Fibroblast of lung (primary cell): ENCODE measurements at regions not wholly inside any gene's neighbourhood (a gene's known extent, or its start where the extent isn't known, plus 50 kb on each side); places are given as distances from the start of the nearest gene placed in this dataset.

Experiments used
- EZH2 ChIP-seq: IDR thresholded peaks from 2 replicates; pipeline ENCODE4 v1.5.1; 2012; ENCODE audit warnings: low read length, control low read depth, mild to moderate bottlenecking; ENCODE audit errors: missing control alignments
- TF ChIP-seq, protein P1 (sequence below), 2 donors: IDR thresholded peaks in 1 of 2; conservative IDR thresholded peaks in 1 of 2; 1 replicate in 1 of 2; 2 replicates in 1 of 2; pipeline ENCODE4 v1.5.1; 2011 to 2012; ENCODE audit warnings: low read length in 2 of 2, control low read depth in 1 of 2, inconsistent platforms in 1 of 2, low read depth in 1 of 2, mild to moderate bottlenecking in 1 of 2

DNA sequence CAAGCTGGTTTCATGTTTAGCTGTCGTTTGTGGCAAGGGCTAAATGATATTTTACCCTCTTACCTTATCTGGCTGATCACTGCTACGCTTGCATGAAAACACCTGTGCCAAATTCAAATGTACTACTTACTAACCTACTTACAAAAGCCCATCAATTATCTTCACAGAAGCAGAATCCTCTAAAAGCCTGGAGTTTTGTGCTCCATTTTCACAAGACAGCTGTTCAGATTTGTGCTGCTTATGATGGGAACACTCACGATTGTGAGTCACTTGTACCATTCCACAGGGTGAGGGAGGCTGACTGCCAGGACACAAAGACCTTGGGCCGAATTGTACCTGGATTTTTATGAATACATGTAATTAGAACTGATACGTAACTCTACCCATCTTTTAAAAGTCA lies 245.0 kb upstream of the NPY start:
- TF ChIP-seq, protein P1, sequence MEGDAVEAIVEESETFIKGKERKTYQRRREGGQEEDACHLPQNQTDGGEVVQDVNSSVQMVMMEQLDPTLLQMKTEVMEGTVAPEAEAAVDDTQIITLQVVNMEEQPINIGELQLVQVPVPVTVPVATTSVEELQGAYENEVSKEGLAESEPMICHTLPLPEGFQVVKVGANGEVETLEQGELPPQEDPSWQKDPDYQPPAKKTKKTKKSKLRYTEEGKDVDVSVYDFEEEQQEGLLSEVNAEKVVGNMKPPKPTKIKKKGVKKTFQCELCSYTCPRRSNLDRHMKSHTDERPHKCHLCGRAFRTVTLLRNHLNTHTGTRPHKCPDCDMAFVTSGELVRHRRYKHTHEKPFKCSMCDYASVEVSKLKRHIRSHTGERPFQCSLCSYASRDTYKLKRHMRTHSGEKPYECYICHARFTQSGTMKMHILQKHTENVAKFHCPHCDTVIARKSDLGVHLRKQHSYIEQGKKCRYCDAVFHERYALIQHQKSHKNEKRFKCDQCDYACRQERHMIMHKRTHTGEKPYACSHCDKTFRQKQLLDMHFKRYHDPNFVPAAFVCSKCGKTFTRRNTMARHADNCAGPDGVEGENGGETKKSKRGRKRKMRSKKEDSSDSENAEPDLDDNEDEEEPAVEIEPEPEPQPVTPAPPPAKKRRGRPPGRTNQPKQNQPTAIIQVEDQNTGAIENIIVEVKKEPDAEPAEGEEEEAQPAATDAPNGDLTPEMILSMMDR (conservative IDR thresholded peaks at IDR 0.05 in 1 of 2, IDR thresholded peaks at IDR 0.05 in 1 of 2; ENCODE audit: low read depth in 1 of 2, low read length in 2 of 2) = no peak
- TF ChIP-seq EZH2 = no peak
